ENCODE measurements at regions not wholly inside any gene's neighbourhood (a gene's known extent, or its start where the extent isn't known, plus 50 kb on each side); places are given as distances from the start of the nearest gene placed in this dataset.

- DNase-seq (ENCODE audit: low read depth): no peak
Measured at GRCh38 chr2:111712940-111713515, 171.0 kb downstream of the ANAPC1 start.

GRCh38 chr2:111715987-111716904 is 167.7 kb downstream of the ANAPC1 start:
- Histone ChIP-seq H3K4me1 (ENCODE audit: control insufficient read depth, insufficient read depth, low read length) (no peaks in the 10 kb centered on the region), H3K36me3 (ENCODE audit: control insufficient read depth, insufficient read depth, low read length, severe bottlenecking) (no peaks in the 10 kb centered on the region), H3K4me3 (ENCODE audit: low read length) (no peak overlapping the region), H3K9me3 (ENCODE audit: control insufficient read depth, low read length) (peaks cover 10% of the 10 kb centered on the region), H3K27me3 (replicated peaks; ENCODE audit: control insufficient read depth, insufficient read depth, low read length) (peaks cover 12% of the 10 kb centered on the region), H3K9ac (ENCODE audit: low read length) (no peak overlapping the region)
- DNase-seq (ENCODE audit: low read depth): no peak

More at GRCh38 chr2:111712940-111713515, 171.0 kb downstream of the ANAPC1 start:
- H3K36me3 ChIP-seq (ENCODE audit: control insufficient read depth, insufficient read depth, low read length, severe bottlenecking): no peaks in the 10 kb centered on the region
- peaks cover 6% of the 10 kb centered on the region for H3K4me1 ChIP-seq (ENCODE audit: control insufficient read depth, insufficient read depth, low read length)
- no peak overlapping the region for H3K4me3 ChIP-seq (ENCODE audit: low read length)
- H3K9me3 ChIP-seq (ENCODE audit: control insufficient read depth, low read length): peaks cover 10% of the 10 kb centered on the region
- no peak overlapping the region for H3K9ac ChIP-seq (ENCODE audit: low read length)
- H3K27me3 ChIP-seq (replicated peaks; ENCODE audit: control insufficient read depth, insufficient read depth, low read length): peaks cover 12% of the 10 kb centered on the region

- Histone ChIP-seq H3K9ac (ENCODE audit: low read length) (no peak overlapping the region), H3K9me3 (ENCODE audit: control insufficient read depth, low read length) (peaks cover 4% of the 10 kb centered on the region), H3K27me3 (replicated peaks; ENCODE audit: control insufficient read depth, insufficient read depth, low read length) (peaks cover 8% of the 10 kb centered on the region), H3K4me3 (ENCODE audit: low read length) (no peak overlapping the region), H3K4me1 (ENCODE audit: control insufficient read depth, insufficient read depth, low read length) (no peaks in the 10 kb centered on the region), H3K36me3 (ENCODE audit: control insufficient read depth, insufficient read depth, low read length, severe bottlenecking) (no peaks in the 10 kb centered on the region)
- DNase-seq (ENCODE audit: low read depth): no peak
Measured at GRCh38 chr2:111716905-111717775, 166.9 kb downstream of the ANAPC1 start.

Data from adipocyte (in vitro differentiated cells).